ENCODE measurements at regions not wholly inside any gene's neighbourhood (a gene's known extent, or its start where the extent isn't known, plus 50 kb on each side); places are given as distances from the start of the nearest gene placed in this dataset.

- no peaks in the 10 kb centered on the region for H3K9me3 ChIP-seq (ENCODE audit: control insufficient read depth in 4 of 4, low read length in 3 of 4)
- peaks cover 5 to 13% (median 8%) of the 10 kb centered on the region in 4 donors for H3K4me1 ChIP-seq (ENCODE audit: control insufficient read depth in 4 of 4, insufficient read depth in 4 of 4, low read length in 3 of 4)
- no peak overlapping the region for H3K9ac ChIP-seq (ENCODE audit: low read depth in 1 of 2, low read length in 2 of 2)
- WGBS, result 84% methylated on average over 10 of the region's 10 CpGs
- H3K36me3 ChIP-seq (ENCODE audit: control insufficient read depth in 4 of 4, insufficient read depth in 3 of 4, low read depth in 1 of 4, low read length in 3 of 4), result no peaks in the 10 kb centered on the region
- peak; percentile 20 for DNase-seq (ENCODE audit: low spot score)
- H3K4me3 ChIP-seq (ENCODE audit: low read depth in 1 of 3, low read length in 3 of 3), result no peak overlapping the region
- H3K27me3 ChIP-seq (ENCODE audit: control insufficient read depth in 4 of 4, insufficient read depth in 4 of 4, low read length in 3 of 4), result no peaks in the 10 kb centered on the region
- no peak overlapping the region for H3K27ac ChIP-seq (ENCODE audit: low read depth in 1 of 2, low read length in 2 of 2)
- no peak for TF ChIP-seq JUND (IDR thresholded peaks at IDR 0.05)
- TF ChIP-seq RAD21 (IDR thresholded peaks at IDR 0.05), result no peak
- TF ChIP-seq RXRA (IDR thresholded peaks at IDR 0.05), result no peak
- TF ChIP-seq EGR1 (IDR thresholded peaks at IDR 0.05; ENCODE audit: low read depth in 2 of 2), result no peak
- TF ChIP-seq YY1 (IDR thresholded peaks at IDR 0.05), result no peak
- TF ChIP-seq, protein P1, sequence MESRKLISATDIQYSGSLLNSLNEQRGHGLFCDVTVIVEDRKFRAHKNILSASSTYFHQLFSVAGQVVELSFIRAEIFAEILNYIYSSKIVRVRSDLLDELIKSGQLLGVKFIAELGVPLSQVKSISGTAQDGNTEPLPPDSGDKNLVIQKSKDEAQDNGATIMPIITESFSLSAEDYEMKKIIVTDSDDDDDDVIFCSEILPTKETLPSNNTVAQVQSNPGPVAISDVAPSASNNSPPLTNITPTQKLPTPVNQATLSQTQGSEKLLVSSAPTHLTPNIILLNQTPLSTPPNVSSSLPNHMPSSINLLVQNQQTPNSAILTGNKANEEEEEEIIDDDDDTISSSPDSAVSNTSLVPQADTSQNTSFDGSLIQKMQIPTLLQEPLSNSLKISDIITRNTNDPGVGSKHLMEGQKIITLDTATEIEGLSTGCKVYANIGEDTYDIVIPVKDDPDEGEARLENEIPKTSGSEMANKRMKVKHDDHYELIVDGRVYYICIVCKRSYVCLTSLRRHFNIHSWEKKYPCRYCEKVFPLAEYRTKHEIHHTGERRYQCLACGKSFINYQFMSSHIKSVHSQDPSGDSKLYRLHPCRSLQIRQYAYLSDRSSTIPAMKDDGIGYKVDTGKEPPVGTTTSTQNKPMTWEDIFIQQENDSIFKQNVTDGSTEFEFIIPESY (IDR thresholded peaks at IDR 0.05), result no peak
- TF ChIP-seq, protein P2, sequence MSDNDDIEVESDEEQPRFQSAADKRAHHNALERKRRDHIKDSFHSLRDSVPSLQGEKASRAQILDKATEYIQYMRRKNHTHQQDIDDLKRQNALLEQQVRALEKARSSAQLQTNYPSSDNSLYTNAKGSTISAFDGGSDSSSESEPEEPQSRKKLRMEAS (IDR thresholded peaks at IDR 0.05), result no peak
- TF ChIP-seq HNF4A (conservative IDR thresholded peaks at IDR 0.05), result no peak
- no peak for TF ChIP-seq REST (IDR thresholded peaks at IDR 0.05)
- TF ChIP-seq SP1 (IDR thresholded peaks at IDR 0.05), result no peak
- no peak for TF ChIP-seq GABPA (IDR thresholded peaks at IDR 0.05 in 1 of 2, conservative IDR thresholded peaks at IDR 0.05 in 1 of 2)
- no peak for TF ChIP-seq FOXA2 (IDR thresholded peaks at IDR 0.05)
Observed at GRCh38 chr2:128444816-128445522, 126.3 kb upstream of the HS6ST1 start.

DNA sequence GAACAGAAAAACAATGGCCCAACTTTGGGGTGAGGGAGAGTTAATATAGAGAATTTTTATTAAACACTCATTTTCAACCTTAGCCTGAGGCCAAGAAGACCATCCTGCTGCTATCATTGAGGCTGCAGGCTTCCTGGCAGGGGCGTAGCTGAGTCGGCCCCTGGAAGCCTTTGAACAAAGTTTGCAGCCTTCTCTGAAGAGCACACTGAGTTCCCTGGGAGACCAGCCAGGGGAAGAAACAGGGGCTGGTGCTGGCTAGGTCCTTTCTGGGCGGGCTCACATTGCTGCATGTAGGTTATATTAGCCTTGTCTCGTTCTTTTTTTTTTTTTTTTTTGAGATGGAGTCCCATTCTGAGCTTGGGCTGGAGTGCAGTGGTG lies 126.8 kb upstream of the HS6ST1 start:
- Histone ChIP-seq H3K9ac (ENCODE audit: low read depth in 1 of 2, low read length in 2 of 2) (no peak overlapping the region), H3K27me3 (ENCODE audit: control insufficient read depth in 4 of 4, insufficient read depth in 4 of 4, low read length in 3 of 4) (no peaks in the 10 kb centered on the region), H3K4me1 (ENCODE audit: control insufficient read depth in 4 of 4, insufficient read depth in 4 of 4, low read length in 3 of 4) (peaks cover 5 to 13% (median 8%) of the 10 kb centered on the region in 4 donors), H3K4me3 (ENCODE audit: low read depth in 1 of 3, low read length in 3 of 3) (no peak overlapping the region), H3K36me3 (ENCODE audit: control insufficient read depth in 4 of 4, insufficient read depth in 3 of 4, low read depth in 1 of 4, low read length in 3 of 4) (no peaks in the 10 kb centered on the region), H3K27ac (ENCODE audit: low read depth in 1 of 2, low read length in 2 of 2) (no peak overlapping the region), H3K9me3 (ENCODE audit: control insufficient read depth in 4 of 4, low read length in 3 of 4) (no peaks in the 10 kb centered on the region)
- TF ChIP-seq SP1 (IDR thresholded peaks at IDR 0.05), result peak; percentile 23
- TF ChIP-seq NR2F2 (IDR thresholded peaks at IDR 0.05), result peak; percentile 51
- no peak for TF ChIP-seq JUND (IDR thresholded peaks at IDR 0.05)
- 81% methylated on average over 4 of the region's 4 CpGs for WGBS
- DNase-seq (ENCODE audit: low spot score), result peak; percentile 26

All from liver (tissue), 7 donors.